NB4 (cell line): ENCODE measurements at regions not wholly inside any gene's neighbourhood (a gene's known extent, or its start where the extent isn't known, plus 50 kb on each side); places are given as distances from the start of the nearest gene placed in this dataset.
A peak's percentile ranks its signal among the peaks of the same experiment; 100 is the strongest.

ENCODE experiments used
- DNase-seq: peaks from one replicate; pipeline ENCODE4 v3.0.0; 2010; ENCODE audit warnings: low read depth
- H3K4me3 ChIP-seq: one replicate; pipeline ENCODE4 v1.5.1; 2011; ENCODE audit warnings: mild to moderate bottlenecking, low read depth, low read length, moderate library complexity
- CTCF ChIP-seq: IDR thresholded peaks from one replicate; pipeline ENCODE4 v1.5.1; 2012; ENCODE audit warnings: low read depth, low read length
- MAX ChIP-seq: IDR thresholded peaks from 2 replicates; pipeline ENCODE4 v1.6.1; 2011; ENCODE audit warnings: low read depth, low read length
- MYC ChIP-seq: IDR thresholded peaks from 2 replicates; pipeline ENCODE4 v1.6.1; 2011; ENCODE audit warnings: low read depth, low read length
- POLR2A ChIP-seq: IDR thresholded peaks from 2 replicates; pipeline ENCODE4 v1.6.1; 2011; ENCODE audit warnings: mild to moderate bottlenecking; ENCODE audit not compliant: insufficient read length; ENCODE audit errors: extremely low read depth

DNA sequence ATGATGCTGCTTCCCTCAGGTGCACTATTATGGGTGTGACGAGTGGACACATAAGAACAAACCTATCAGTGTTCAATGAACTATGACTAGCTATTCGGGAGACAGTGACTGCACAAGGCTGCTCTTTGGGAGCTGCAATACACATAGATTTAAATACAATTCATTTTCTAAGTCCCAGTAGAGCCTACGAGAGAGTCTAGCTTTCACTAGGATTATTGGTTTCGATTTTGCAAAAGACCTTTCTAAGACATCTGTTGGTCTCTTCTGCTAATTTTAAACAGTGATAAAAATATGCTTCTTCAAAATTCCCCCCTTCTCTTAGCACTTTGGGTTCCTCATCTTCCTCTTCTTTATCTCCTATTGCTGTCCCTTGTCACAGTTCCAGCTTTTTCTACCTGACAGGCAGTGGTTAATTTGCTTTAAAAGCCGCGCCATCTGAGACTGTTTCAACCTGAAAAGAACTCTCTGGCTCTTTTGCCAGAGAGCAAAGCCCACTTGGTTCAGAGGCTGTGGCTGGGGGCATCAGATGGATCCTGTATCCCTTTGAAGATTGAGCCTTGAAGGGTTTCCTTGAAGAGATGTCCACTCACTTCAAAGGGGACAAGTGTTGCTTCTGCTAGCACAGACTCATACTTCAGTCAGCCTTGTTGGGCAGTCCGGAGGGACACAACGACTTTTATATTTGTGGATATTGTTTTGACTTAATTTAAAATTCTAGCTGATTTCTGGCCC lies 241.5 kb downstream of the MAN2A1 start:
- no peak overlapping the region for H3K4me3 ChIP-seq
- DNase-seq: no peak
- TF ChIP-seq CTCF (no peak), MYC (no peak), MAX (no peak), POLR2A (no peak)

GRCh38 chr5:109935833-109936490 lies 246.2 kb downstream of the MAN2A1 start:
- no peak for TF ChIP-seq POLR2A
- TF ChIP-seq CTCF: no peak
- TF ChIP-seq MAX: no peak
- no peak for TF ChIP-seq MYC

DNA sequence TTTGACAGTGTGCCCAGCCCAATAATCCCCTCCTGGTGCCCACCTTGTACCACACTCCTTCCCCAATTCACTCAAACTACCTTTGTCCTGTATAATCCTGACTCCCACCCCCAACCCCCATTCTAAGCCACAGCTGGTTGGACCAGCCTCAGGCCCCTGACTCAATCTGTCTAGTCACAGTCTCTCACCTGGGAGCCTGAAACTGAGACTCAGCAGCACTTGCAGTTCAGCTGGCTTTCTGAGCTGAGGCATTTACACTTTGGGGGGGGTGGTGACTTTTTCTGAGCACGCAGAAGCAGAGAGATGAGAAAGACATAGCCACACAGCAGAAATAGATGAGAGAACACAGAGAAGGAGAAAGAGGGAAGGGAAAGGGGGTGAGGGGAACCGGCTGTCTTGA lies 247.3 kb downstream of the MAN2A1 start:
- TF ChIP-seq CTCF: no peak
- no peak for TF ChIP-seq MYC
- TF ChIP-seq MAX: no peak
- TF ChIP-seq POLR2A: no peak
- DNase-seq: no peak
- H3K4me3 ChIP-seq: no peak overlapping the region

More at GRCh38 chr5:109935833-109936490, 246.2 kb downstream of the MAN2A1 start:
- peak; percentile 6 for DNase-seq
- H3K4me3 ChIP-seq: no peak overlapping the region

DNA sequence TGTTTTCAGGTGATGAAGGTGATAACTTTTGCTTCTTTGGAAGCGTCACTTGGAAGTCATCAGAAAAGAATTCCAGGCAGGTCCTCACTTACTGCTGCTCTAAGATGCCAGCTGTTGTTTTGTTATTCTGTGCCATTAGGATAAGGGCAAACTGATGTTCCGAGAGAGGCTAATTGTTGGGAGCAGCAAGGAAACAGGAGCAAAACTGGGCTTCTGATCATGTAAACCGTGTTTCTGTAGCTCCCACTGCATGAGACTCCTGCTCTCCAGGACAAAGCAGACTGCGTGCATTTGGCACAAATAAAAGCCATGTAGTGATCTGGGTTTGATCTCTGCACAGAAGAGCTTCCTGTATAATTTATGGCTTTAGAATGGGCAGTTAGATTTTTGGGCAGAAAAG lies 248.2 kb downstream of the MAN2A1 start:
- DNase-seq: no peak
- no peak overlapping the region for H3K4me3 ChIP-seq
- TF ChIP-seq MAX: no peak
- no peak for TF ChIP-seq POLR2A
- TF ChIP-seq MYC: no peak
- no peak for TF ChIP-seq CTCF

- DNase-seq: no peak
- H3K4me3 ChIP-seq: no peak overlapping the region
- TF ChIP-seq MYC (no peak), CTCF (no peak), POLR2A (no peak), MAX (no peak)
Observed at GRCh38 chr5:109938453-109938852, 248.7 kb downstream of the MAN2A1 start.
